Dermis blood vessel endothelial cell (primary cell): ENCODE measurements at regions not wholly inside any gene's neighbourhood (a gene's known extent, or its start where the extent isn't known, plus 50 kb on each side); places are given as distances from the start of the nearest gene placed in this dataset.

Experiments used
- DNase-seq: peaks from one replicate; pipeline ENCODE4 v3.0.0; 2010

DNA sequence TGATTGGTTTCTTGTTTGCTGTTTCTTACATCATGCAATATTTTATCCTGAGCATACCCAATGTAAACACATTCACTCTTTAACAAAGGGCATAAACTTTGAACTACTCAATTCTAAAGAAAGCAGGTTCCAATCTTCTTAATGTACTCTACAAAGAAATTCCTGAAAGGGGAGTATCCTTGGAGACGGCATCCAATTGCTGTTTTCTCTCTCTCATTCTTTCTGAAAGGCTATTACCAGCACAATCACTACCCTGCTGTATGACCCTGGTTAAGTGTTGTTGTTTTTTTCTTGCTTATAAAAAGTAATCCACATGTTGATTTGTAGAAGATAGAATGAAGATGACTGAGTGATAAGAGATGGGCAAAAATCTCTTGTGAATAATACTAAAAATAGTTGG is 176.0 kb downstream of the ZNF365 start:
- DNase-seq = no peak

DNA sequence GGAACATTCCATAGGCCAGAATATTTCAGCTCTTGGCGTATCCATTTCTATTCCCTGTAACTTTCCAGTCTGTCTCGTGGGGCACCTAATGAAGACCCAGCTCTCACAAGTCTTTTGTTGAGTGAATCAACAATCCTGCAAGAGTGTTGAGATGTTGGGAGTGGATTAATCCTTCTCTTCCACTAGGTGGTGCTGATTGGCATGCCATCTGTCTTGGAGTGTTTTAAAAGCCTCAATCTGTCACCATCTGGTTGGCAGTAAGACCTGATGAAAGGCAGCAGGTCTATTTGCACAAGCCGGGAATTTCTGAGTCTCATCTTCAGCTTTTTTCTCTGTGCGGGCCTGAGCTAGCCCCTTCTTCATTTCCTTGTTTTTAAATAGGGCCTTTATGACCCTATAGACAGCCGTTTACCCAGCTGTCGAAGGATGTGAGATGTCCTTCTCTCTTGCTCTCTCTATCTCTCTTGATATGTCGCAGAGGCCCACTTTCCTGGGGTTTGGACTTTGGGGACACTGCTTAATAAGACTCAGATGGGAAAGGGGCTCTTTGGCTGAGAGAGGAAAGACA is 180.5 kb downstream of the ZNF365 start:
- peak; percentile 55 for DNase-seq

DNA sequence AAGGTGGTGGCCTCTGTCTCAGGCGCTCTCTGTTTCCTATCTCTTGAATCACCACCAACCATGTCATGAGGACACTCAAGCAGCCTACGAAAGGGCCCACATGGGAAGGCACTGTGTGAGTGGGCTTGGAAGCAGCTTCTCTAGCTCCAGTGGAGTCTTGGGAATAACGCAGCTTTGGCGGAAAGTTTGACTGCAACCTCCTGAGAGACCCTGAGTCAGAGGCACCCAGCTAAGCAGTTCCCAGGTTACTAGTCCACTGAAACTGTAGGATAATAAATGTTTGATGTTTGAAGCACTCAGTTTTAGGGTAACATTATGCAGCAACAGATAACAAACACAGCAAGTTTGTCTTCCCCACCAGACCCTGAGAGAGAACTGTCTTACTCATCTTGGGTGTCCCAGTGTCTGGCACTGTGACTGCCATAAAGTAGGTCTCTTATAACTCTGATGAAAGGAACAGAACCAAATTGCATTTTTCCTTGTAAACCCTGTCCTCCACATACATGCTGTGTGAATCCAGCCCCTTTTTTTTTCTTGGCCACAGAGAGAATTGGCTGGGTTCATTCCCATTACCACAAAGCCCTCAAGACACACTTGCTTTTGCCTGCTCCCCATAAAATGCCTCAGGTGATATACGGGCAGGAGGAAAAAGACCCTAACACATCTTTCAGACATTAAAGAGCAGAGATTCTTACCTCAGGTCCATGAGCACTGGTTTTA is 185.5 kb downstream of the ZNF365 start:
- DNase-seq = no peak

DNA sequence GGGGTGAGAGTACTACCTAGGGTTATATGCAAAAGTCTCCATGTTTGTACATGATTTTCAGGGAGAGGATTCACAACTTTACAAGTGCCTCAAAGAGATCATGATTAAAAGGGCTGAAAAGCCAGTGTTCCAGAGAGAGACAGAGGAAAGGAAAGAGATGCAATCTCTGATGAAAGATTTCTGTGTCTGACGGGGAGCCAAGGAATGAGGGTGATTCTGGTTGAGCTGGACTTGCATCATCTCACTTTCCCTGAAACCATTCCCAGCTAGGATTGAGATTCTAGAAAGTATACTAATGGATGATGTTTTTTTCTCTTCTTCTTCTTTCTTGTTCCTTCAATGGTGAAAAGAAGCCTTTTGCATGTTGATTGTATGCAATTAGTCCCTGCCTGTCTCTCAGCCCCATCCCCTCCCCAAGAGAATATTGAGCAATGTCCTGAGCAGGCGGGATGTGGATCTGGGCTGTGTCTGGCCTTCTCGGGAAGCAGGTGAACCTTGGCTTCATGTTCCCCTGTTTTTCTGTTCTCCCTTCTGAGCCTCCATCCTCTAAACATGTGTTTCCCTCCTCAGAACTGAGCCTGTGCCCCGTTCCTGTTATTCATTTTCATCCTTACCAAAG is 186.1 kb downstream of the ZNF365 start:
- no peak for DNase-seq

DNA sequence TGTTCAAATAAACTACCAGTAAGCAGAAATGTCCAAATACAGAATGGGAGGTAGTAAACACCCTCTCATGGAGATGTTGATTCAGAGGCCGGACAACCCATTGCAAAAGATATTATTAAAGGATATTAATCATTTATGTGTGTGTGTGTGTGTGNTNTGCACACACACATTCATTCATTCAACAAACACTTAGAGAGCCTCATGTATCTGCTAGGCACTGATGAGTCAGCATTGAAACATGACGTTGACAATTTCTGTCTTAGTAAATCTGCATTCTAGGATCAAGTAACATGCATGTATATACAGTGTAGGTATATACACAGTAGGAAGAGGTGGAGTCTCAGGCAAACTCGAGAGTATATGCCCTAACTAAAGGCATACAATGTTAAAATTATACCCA is 187.0 kb downstream of the ZNF365 start:
- no peak for DNase-seq

DNA sequence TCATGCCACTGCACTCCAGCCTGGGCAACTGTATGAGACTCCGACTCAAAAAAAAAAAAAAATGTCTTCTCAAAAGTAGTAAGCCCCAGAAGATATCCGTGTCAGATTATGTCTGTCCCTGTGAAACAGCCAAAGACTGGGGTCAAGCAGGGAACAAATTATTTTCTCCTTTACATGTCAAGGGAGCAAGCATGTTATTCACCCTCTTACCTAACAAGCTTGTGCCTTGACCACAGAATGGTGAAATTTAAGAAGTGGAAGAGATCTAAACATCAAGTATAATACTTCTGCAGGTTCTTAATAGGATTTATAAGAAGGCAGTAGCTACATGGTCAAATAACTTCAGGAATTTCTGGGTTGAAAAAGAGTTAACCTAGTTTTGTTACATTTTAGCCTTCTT is 187.9 kb downstream of the ZNF365 start:
- DNase-seq = no peak

DNA sequence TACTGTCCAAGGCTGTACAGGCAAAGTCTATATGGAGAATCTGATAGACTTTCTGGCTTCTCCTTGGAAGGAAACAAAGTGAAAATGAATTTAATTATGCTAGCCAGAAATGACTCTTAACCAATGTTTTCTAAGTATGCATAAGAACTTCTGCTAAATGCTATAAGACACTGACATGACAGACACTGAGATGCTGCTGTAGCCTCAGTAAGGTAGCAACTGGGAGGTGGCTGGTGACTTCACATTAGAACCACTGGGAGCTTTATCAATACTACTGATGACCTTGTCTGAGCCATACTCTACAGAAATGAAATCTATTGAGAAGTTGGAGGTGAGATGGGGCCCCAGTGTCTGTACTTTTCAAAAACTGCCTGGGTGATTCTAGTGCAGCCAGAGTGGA is 188.6 kb downstream of the ZNF365 start:
- no peak for DNase-seq

DNA sequence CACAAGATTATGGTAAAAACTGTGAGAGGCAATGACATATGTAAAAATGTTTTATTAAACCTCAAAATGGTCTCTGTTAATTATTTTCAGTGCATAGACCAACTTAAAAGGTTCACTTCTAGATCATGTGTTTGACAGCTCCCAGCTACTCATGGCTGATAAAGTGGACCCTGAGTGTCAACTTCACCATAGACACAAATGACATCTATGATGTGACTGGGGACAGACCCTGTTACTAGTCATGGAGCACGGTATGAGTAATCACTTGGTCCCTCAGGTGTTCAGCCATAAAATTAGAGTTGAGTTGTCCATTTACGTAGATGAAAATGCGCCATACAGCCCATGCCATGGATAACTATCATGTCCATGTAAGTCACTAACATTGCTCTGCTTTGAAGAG is 199.8 kb downstream of the ZNF365 start:
- no peak for DNase-seq

DNA sequence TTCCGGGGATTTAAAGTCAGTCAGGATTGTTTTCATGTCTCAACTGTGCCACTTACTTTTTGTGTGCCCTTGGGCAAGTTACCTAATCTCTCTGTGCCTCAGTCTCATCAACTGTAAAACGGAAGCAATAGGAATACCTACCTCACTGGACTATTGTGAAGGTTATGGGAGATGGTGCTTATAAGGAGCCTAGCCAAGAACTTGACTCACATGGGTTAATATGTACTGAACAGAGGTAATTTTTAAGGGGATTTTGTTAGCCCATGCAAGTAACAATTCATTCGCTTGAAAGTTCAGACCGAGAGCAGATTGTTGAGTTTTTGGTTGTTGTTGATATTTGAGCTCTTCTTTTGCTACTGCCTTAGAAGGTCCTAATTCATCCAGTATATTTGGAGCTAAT is 202.9 kb downstream of the ZNF365 start:
- no peak for DNase-seq

DNA sequence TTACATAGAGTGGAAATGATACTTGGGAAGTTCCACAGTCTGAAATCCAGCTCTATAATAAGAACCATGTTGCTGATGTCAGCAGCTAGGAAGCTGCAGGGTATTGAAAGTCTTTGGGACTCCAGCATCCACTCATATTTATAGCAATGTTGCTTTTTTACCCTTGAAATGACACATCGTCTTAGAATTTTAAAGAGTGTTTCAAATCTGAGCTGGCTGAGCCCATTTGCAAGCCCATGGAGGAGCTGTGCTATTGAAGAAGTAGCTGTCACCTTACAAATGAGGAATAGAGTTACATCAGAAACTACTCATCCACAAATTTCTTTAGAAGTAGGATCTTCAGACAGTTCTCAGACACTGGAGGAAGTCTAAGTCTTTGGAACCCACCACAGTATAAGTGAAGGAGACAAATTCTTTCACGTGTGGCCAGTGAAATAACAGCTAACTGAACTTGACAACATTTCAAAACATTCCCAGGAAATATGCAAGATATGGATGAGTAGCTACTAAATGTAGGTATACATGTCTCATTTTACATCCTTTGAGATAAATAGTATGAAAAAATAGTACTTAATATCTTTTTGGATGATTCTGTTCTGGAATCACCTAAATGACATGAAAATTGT is 203.6 kb downstream of the ZNF365 start:
- DNase-seq = no peak

DNA sequence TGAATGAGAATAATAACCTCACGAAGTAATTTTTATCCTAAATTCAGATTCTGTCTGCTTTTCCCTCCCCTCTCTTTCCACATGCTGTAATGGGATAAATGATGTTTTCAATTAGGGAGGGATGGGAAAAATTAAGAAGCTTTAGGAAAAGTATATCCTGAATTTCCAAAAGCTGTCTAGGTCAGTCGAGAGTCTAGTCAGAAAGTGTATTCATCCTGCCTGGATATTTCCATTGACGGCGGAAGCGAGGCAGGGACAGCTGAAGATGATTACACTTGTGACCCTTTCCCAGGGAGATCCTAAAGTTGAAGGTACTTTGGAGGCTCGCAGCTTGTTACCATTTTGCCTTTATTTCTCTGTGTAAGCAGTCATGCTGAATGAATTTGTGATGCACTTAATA is 204.1 kb downstream of the ZNF365 start:
- no peak for DNase-seq

DNA sequence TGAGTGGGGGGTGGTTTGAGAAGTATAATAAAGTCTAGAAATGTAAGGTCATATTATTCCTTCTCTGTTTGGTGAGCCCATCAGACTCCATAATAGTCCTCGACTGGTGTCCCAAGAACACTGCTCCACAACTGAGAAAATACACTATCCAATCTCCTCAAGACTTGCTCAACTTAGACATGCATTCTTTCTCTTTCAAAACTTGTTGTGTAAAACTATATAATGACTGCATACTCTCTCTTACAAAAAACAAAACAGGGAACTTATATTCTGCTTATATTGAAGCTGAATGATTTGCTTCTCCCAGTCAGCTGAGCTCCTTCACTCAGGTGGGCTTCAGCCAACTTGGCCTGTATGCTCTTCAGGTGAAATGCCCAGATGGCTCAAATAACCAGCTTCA is 204.7 kb downstream of the ZNF365 start:
- no peak for DNase-seq

DNA sequence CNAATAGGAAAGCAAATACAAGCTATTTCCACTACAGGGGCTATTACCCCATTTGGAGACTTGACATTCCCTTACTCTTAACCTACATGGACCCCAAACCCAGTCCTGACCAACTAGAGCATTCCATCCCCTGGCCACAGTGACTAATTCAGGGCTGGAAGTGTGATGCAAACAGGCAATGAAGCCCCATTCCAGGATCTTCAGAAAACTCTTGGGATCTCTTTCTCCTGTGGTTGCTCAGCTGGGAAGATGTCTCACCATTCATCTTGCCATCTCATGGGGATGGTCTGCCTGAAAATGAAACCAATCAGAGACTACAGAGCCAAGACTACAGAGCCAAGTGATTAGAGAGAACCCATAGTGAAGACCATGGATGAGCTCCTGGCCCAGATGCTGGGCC is 206.2 kb downstream of the ZNF365 start:
- DNase-seq = no peak

DNA sequence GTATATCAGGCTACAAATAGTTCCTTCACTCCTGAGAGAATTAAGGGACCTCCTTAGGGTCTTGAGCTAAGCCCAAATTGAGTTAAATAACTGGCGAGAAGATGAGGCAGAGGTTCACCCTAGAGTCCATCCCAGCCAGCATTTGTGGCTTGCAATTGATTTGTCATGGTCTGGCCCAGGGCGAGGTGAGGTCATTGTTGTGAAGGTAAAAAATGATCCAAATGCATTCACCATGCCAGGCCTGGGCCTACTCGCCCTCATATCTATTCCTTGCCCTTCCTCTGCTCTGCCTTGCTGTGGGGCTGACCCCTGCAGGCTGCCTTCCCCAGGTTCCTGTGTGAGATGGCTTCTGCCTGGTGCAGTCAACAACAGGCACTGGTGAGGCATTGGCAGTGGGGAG is 207.2 kb downstream of the ZNF365 start:
- no peak for DNase-seq

DNA sequence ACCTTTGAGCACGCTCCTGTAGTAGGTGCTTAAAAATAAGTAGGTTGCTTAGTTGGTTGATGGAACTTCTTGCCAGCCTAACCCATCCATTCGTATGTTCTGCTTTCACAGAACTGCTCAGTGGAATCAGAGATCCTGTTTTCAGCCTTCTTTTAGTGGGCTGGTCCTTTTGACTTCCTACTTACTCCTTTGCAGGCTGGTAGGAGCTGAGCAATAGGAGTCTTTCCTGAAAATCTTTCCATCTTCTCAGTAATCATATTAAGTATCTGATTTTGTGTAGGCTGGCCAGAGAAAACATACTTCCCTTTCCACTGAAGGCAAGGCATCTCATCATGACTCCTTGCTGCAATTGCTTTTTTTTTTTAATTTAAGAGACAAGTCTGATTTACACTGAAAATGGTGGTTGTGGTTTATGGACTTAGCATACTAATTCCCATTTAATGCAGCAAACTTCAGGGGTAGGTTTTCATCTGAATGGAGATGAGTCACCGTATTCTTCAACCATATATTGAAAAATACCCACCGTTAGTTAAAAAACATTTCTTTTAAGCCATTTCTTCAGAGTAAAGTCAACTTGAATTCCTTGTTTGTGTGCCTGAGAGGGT is 208.0 kb downstream of the ZNF365 start:
- DNase-seq = no peak

DNA sequence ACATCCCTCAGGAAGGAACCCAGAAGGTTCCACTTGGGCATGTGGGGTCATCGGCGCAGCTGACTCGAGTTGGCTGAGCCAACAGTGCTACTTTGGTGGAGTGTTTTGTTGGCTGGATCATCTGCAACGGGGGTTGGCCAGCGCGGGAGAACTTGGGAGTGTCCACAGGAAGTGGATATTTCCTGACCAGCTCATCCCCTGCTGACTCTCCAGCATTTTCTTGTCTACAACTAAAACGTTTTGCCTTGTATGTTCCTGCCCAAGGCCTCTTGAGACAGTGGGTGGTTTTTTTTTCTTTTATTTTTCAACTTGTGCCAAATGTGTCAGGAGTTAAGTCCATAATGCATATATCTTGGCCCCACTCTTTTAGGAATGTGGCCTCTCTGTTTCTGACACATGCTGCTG is 208.6 kb downstream of the ZNF365 start:
- peak; percentile 12 for DNase-seq

DNA sequence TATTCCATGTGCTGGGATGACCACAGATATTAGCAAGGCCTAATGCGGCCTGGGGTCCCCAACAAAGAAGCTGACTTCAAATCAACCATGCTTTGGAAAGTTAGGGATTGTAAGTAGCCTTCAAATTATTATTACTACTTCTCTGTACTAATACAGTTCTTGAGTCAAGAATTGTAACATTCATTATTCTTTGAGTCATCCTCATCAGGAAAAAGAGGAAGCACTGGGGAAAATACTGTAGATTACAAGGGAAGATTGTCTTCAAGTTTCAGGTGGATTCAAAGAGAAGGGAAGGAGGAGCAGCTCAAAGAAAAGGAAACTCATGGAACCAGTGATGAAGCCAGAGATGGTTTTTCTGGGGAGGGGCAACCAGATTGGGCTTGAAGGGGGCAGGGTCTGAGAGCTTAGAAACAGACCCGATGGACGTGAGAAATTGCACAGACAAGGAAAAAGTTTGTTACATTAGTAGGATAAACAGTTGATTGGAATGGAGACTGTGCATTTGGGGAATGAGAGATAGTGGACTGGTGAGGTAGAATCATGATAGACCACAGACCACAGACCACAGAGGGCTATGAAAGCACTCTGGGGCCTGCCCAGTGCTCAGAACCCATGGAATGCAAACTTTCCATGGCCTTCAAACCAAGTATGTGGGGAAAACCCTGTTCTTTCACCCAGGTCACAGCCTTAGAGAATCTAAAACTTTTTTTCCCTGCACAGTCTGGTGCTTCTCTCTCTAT is 209.9 kb downstream of the ZNF365 start:
- no peak for DNase-seq

DNA sequence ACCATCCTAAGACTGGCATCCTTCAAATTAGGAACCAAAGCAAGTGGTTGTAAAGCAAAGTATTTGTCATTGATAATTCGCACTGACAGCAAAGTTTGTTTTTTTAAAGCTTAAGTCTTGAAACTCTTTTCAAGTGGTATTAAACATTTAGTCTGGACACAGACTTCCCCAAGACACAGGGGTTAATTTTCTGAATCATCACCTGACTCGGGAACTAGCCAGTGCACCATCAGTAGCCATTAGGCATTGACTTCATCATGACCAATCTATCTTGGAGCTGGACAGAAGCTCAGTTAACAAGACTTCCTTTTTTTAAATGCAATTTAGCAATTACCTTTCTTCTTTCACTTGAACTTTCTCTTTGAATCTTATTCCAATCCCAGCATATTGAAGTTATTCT is 210.6 kb downstream of the ZNF365 start:
- DNase-seq = no peak

DNA sequence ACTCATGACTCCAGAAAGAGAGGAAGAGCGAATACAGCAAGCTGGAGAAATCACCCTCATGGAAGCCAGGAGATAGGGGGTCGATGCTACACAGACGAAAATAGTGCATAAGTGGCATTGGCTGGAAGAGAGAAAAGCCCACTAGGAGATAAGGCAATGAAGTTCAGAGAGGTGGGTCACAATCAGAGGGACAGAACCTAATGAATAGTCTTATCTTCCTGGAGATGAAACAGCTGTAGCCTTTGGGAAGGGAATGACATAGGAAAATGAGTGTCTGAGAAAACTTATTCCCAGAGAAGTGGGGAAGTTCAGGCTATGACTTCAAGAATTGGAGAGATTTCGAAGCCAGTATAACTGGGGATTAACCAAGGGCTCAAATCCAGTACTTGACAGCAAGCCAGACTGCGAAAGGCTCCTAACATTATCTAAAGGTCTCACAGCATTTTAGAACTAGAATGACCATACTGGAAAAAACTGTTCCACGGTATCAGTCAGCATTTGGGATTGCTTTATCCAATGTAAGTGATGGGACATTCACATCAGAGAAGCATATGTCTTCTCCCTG is 211.1 kb downstream of the ZNF365 start:
- no peak for DNase-seq

DNA sequence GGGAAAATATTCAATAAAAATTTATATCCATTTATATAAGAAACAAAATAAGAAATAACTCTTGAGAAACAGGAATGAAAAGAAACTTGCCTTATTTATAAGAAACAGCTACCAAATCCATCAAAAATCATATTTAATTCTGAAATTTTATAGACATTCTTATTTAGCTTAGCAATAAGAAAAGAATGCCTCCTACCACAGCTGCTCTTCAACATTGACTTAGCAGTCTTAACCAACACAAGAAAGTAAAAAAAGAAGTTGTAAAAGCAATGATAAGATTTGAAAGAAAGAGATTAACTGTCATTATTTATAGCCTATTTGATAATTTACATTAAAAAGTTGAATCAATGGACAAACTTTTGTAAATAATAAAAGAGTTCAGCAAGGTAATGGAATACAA is 212.8 kb downstream of the ZNF365 start:
- no peak for DNase-seq

DNA sequence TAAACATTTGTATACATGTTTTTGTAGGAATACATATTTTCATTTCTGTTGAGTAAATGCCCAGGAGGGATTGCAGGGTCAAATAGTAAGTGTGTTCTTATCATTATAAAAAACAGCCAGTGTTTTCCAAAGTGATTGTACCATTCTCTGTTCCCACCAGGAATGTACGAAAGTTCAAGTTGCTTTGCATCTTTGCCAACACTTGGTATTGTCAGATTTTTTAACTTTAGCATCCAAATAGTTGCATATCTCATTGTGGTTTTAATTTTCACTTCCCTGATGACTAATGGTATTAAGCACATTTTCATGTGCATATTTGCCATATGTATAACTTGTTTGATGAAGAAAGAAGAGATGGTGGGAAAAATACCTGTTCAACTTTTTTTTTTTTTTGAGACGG is 213.9 kb downstream of the ZNF365 start:
- DNase-seq = no peak

DNA sequence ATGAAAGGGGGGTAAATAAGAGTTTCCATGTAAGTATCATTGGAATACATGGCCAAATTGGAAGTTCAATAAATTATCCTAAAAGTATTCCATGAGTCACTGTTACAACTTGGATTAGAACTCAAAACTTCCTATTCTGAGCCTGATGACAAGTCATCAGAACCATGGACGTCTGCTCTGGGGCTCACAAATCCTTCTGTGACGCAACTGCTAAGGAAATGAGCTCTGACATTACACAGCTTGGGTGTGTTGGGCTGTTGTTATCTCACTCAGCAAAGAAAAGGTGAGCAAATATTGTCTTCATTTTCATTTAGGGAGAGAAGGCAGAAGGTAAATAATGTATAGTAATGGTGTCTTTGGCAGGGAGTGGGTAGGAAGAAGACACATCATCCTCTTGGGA is 214.8 kb upstream of the ADO start:
- peak; percentile 10 for DNase-seq

DNA sequence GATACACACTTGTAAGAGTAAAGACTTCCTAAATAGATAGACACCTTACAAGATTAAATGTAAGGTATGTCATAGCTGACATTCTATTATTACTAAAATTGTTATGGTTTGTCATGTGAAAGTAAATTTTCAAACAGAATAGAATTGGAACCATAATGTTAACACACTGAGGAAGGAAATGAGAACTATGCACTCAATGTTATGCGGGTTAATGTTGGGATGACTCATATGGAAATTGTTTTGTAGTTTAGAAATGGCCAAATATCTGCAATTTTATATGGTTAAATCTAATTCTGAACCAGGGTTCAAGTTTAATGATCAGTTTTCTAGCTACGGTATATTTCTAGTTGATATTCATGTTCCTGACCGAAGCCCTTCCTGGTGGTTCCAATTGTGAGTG is 214.2 kb upstream of the ADO start:
- DNase-seq = peak; percentile 46
